Anterior cingulate cortex (tissue), 58 donors: ENCODE measurements at regions not wholly inside any gene's neighbourhood (a gene's known extent, or its start where the extent isn't known, plus 50 kb on each side); places are given as distances from the start of the nearest gene placed in this dataset.
"Not testable (repeated sequence)": the region's sequence is repeated elsewhere in the genome, so short reads cannot be mapped to it uniquely, and the experiment has no call there.

ENCODE experiments used
- DNase-seq, 58 donors: peaks; one replicate each; lab custom pipeline; 2025; lab: John Stamatoyannopoulos, UW

- no peak for DNase-seq
These were observed 142.5 kb upstream of the CTAGE1 start for GRCh38 chr18:22560275-22560610.

GRCh38 chr18:22560797-22561196 is 143.1 kb upstream of the CTAGE1 start:
- no peak for DNase-seq

- DNase-seq: peak in 8 of 58 donors; percentile 2 to 47 (median 6)
These were observed 145.5 kb upstream of the CTAGE1 start for GRCh38 chr18:22563164-22563583.

GRCh38 chr18:22564036-22564435 is 146.3 kb upstream of the CTAGE1 start:
- DNase-seq: no peak

GRCh38 chr18:22566703-22567420 is 149.1 kb upstream of the CTAGE1 start:
- DNase-seq: no peak

GRCh38 chr18:22567794-22568193 is 150.1 kb upstream of the CTAGE1 start:
- no peak for DNase-seq

- no peak for DNase-seq
These were observed 152.8 kb upstream of the CTAGE1 start for GRCh38 chr18:22570492-22570891.

- no peak for DNase-seq
These were observed 154.6 kb upstream of the CTAGE1 start for GRCh38 chr18:22572341-22572740.

GRCh38 chr18:22579271-22579670 is 161.6 kb upstream of the CTAGE1 start:
- DNase-seq: no peak

GRCh38 chr18:22585333-22585732 is 167.6 kb upstream of the CTAGE1 start:
- no peak for DNase-seq

- no peak for DNase-seq
These were observed 168.1 kb upstream of the CTAGE1 start for GRCh38 chr18:22585821-22586220.

- no peak for DNase-seq
These were observed 173.5 kb upstream of the CTAGE1 start for GRCh38 chr18:22591222-22591621.

GRCh38 chr18:22594155-22594690 is 176.5 kb upstream of the CTAGE1 start:
- no peak for DNase-seq

- DNase-seq: no peak
These were observed 183.8 kb upstream of the CTAGE1 start for GRCh38 chr18:22601481-22601880.

- DNase-seq: not testable (repeated sequence)
These were observed 184.7 kb upstream of the CTAGE1 start for GRCh38 chr18:22602456-22602855.

GRCh38 chr18:22603902-22604301 is 186.2 kb upstream of the CTAGE1 start:
- no peak for DNase-seq

- DNase-seq: no peak
These were observed 186.8 kb upstream of the CTAGE1 start for GRCh38 chr18:22604390-22604985.

GRCh38 chr18:22604986-22605421 is 187.3 kb upstream of the CTAGE1 start:
- no peak for DNase-seq

- no peak for DNase-seq
These were observed 188.0 kb upstream of the CTAGE1 start for GRCh38 chr18:22605736-22606135.

- no peak for DNase-seq
These were observed 189.0 kb upstream of the CTAGE1 start for GRCh38 chr18:22606563-22607283.

GRCh38 chr18:22607284-22607635 is 189.5 kb upstream of the CTAGE1 start:
- no peak for DNase-seq

GRCh38 chr18:22608847-22609246 is 191.1 kb upstream of the CTAGE1 start:
- DNase-seq: no peak
